ENCODE measurements at regions not wholly inside any gene's neighbourhood (a gene's known extent, or its start where the extent isn't known, plus 50 kb on each side); places are given as distances from the start of the nearest gene placed in this dataset.

DNA sequence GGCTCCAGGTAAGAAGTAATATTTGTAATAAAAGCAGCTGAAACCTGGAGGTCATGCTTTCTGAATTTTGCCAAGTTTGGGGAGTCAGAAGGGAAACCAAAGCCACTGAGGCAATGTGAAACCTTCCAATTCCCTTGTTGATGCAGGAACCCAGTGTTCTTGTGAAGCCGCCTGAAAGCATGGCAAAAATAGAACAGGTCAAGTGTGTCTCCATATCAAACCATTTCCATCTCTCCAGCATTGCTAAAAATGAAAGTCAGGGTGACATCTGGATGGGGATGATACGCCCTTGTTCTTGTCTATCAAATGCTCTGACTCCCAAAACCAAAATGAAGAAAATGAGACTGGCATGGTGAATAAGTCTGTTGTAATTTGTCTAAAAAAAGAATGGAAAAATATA is 362.5 kb downstream of the VPS13C start:
- TF ChIP-seq POLR2A (IDR thresholded peaks at IDR 0.05) = no peak
- TF ChIP-seq, protein P1, sequence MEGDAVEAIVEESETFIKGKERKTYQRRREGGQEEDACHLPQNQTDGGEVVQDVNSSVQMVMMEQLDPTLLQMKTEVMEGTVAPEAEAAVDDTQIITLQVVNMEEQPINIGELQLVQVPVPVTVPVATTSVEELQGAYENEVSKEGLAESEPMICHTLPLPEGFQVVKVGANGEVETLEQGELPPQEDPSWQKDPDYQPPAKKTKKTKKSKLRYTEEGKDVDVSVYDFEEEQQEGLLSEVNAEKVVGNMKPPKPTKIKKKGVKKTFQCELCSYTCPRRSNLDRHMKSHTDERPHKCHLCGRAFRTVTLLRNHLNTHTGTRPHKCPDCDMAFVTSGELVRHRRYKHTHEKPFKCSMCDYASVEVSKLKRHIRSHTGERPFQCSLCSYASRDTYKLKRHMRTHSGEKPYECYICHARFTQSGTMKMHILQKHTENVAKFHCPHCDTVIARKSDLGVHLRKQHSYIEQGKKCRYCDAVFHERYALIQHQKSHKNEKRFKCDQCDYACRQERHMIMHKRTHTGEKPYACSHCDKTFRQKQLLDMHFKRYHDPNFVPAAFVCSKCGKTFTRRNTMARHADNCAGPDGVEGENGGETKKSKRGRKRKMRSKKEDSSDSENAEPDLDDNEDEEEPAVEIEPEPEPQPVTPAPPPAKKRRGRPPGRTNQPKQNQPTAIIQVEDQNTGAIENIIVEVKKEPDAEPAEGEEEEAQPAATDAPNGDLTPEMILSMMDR (IDR thresholded peaks at IDR 0.05) = no peak
